Neuronal stem cell (in vitro differentiated cells): ENCODE measurements at regions not wholly inside any gene's neighbourhood (a gene's known extent, or its start where the extent isn't known, plus 50 kb on each side); places are given as distances from the start of the nearest gene placed in this dataset.

ENCODE experiments used
- DNase-seq: peaks from one replicate; pipeline ENCODE4 v3.0.0-alpha.2; 2013; ENCODE audit warnings: low spot score
- H2AFZ ChIP-seq: one replicate; pipeline ENCODE4 v1.6.1; 2013; ENCODE audit warnings: mild to moderate bottlenecking, low read length, inconsistent platforms
- H2AK5ac ChIP-seq: 2 replicates; pipeline ENCODE4 v1.6.1; 2013; ENCODE audit warnings: low read depth, mild to moderate bottlenecking, inconsistent platforms, low read length, moderate library complexity, mixed read lengths
- H2BK120ac ChIP-seq: 2 replicates; pipeline ENCODE4 v1.6.1; 2013; ENCODE audit warnings: low read depth, mild to moderate bottlenecking, inconsistent platforms, low read length, moderate library complexity, mixed read lengths
- H2BK12ac ChIP-seq: one replicate; pipeline ENCODE4 v1.6.1; 2013; ENCODE audit warnings: low read length, inconsistent platforms
- H2BK15ac ChIP-seq: 2 replicates; pipeline ENCODE4 v1.6.1; 2013; ENCODE audit warnings: mild to moderate bottlenecking, low read length, inconsistent platforms, mixed read lengths
- H2BK5ac ChIP-seq: one replicate; pipeline ENCODE4 v1.6.1; 2013; ENCODE audit warnings: inconsistent platforms, mild to moderate bottlenecking, low read length, moderate library complexity
- H3K14ac ChIP-seq: one replicate; pipeline ENCODE4 v1.6.1; 2013; ENCODE audit warnings: low read length, inconsistent platforms
- H3K18ac ChIP-seq: 2 replicates; pipeline ENCODE4 v1.6.1; 2013; ENCODE audit warnings: low read length, inconsistent platforms
- H3K23ac ChIP-seq: 2 replicates; pipeline ENCODE4 v1.6.1; 2013; ENCODE audit warnings: low read depth, mild to moderate bottlenecking, mixed read lengths, low read length, inconsistent platforms; ENCODE audit not compliant: poor library complexity
- H3K27ac ChIP-seq: replicated peaks from 3 replicates; pipeline ENCODE4 v1.5.1; 2013; ENCODE audit warnings: low read length, inconsistent platforms
- H3K27me3 ChIP-seq, 3 experiments: 2 replicates each; pipeline ENCODE4 v1.6.1; 2013; ENCODE audit warnings: low read length in 3 of 3, mild to moderate bottlenecking in 2 of 3, inconsistent platforms in 1 of 3, low read depth in 1 of 3, mixed read lengths in 1 of 3, moderate library complexity in 1 of 3; ENCODE audit not compliant: control insufficient read depth in 3 of 3, insufficient read depth in 3 of 3
- H3K36me3 ChIP-seq, 2 donors: replicated peaks in 1 of 2; 2 replicates each; pipeline ENCODE4 v1.6.1; 2013; ENCODE audit warnings: low read length in 2 of 2; ENCODE audit not compliant: control insufficient read depth in 2 of 2, insufficient read depth in 2 of 2
- H3K4ac ChIP-seq: 2 replicates; pipeline ENCODE4 v1.6.1; 2013; ENCODE audit warnings: inconsistent platforms, mild to moderate bottlenecking, low read length, moderate library complexity
- H3K4me1 ChIP-seq, 2 donors: 1 replicate in 1 of 2; 2 replicates in 1 of 2; pipeline ENCODE4 v1.6.1; 2013; ENCODE audit warnings: low read length in 2 of 2, low read depth in 1 of 2; ENCODE audit not compliant: control insufficient read depth in 2 of 2, insufficient read depth in 1 of 2
- H3K4me2 ChIP-seq: one replicate; pipeline ENCODE4 v1.6.1; 2013; ENCODE audit warnings: mild to moderate bottlenecking, low read length, inconsistent platforms; ENCODE audit not compliant: insufficient read depth, poor library complexity, severe bottlenecking
- H3K4me3 ChIP-seq, 2 donors: 2 replicates each; pipeline ENCODE4 v1.5.1; 2013; ENCODE audit warnings: low read length in 2 of 2, mild to moderate bottlenecking in 2 of 2, inconsistent platforms in 1 of 2, moderate library complexity in 1 of 2
- H3K79me1 ChIP-seq: one replicate; pipeline ENCODE4 v1.6.1; 2013; ENCODE audit warnings: low read depth, mild to moderate bottlenecking, inconsistent platforms, low read length, moderate library complexity
- H3K9ac ChIP-seq: one replicate; pipeline ENCODE4 v1.6.1; 2013; ENCODE audit warnings: mild to moderate bottlenecking, low read depth, low read length, inconsistent platforms; ENCODE audit not compliant: poor library complexity
- H3K9me3 ChIP-seq, 2 donors: replicated peaks in 1 of 2; 2 replicates each; pipeline versions ENCODE3 to v1.6.1; 2013; ENCODE audit warnings: low read length in 2 of 2, mild to moderate bottlenecking in 2 of 2, inconsistent platforms in 1 of 2, low read depth in 1 of 2, mixed read lengths in 1 of 2, moderate library complexity in 1 of 2; ENCODE audit not compliant: control insufficient read depth in 2 of 2, insufficient read depth in 1 of 2
- H4K8ac ChIP-seq: one replicate; pipeline ENCODE4 v1.6.1; 2013; ENCODE audit warnings: low read depth, mild to moderate bottlenecking, inconsistent platforms, low read length, moderate library complexity
- H4K91ac ChIP-seq: one replicate; pipeline ENCODE4 v1.6.1; 2013; ENCODE audit warnings: low read length, low read depth, mild to moderate bottlenecking, inconsistent platforms; ENCODE audit not compliant: poor library complexity
- WGBS, 2 donors: extraction: QIAGEN DNeasy Blood & Tissue Kit; methylation state at CpG; one replicate each; pipeline ENCODE4 v1.1.7; 2013; ENCODE audit warnings: missing lambda C conversion rate in 2 of 2, mixed read lengths in 1 of 2; ENCODE audit not compliant: insufficient read length in 2 of 2, insufficient replicate concordance in 1 of 2; ENCODE audit errors: extremely low coverage in 2 of 2; 5-methylcytosine and 5-hydroxymethylcytosine counted together

DNA sequence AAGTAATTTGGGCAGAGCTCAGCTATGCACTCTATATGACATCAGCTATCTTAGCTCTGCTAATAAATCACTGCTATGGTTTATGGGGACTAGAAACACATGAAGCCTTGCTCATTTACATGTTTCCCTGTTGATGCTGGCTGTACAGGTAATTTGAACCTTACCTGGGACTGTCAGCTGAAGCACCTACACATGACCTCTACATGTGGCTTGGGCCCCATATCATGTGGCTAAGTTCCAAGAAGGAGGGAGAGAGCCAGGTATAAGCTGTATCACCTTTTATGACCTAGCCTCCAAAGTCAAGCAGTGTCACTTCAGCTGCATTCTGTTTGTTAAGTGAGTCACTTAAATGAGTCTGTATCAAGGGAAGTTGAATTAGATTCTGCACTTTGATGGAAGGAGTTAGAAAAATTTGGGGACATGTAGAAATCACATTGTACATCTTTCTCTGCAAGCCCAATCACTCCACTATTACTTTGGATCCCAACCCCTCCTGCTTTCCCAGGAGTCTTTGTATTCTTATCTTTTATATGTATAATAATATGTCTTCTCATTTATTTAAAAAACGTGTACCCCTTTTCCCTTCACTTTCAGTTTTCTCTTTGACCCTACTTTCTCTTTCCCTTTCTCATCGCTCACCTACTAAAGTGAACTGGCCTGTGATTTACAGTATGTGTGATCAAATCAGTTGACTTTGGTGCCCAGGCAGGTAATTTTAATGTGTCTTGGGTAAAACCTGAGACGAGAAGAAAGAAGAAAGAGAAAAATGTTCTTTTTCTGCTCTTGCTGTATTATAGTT is 53.4 kb upstream of the PRKACB start:
- peaks cover 5% of the 10 kb centered on the region for H3K79me1 ChIP-seq
- no peak overlapping the region for H3K14ac ChIP-seq
- H2AK5ac ChIP-seq = no peak overlapping the region
- H4K8ac ChIP-seq = no peak overlapping the region
- no peak overlapping the region for H3K27ac ChIP-seq
- H2BK15ac ChIP-seq = no peak overlapping the region
- no peak overlapping the region for H2BK120ac ChIP-seq
- no peaks in the 10 kb centered on the region for H3K4me1 ChIP-seq
- peaks cover 2 to 9% of the 10 kb centered on the region in 2 donors for H3K36me3 ChIP-seq
- WGBS, 2 donors = no CpG with 5 or more reads among the region's 3 CpGs
- H3K18ac ChIP-seq = no peak overlapping the region
- H3K9me3 ChIP-seq = peaks cover 0 to 9% of the 10 kb centered on the region in 2 donors
- no peak overlapping the region for H3K4me2 ChIP-seq
- DNase-seq = no peak
- no peak overlapping the region for H3K4me3 ChIP-seq
- H3K27me3 ChIP-seq = no peaks in the 10 kb centered on the region
- no peak overlapping the region for H4K91ac ChIP-seq
- H3K9ac ChIP-seq = no peak overlapping the region
- H2AFZ ChIP-seq = no peak overlapping the region
- H2BK5ac ChIP-seq = no peak overlapping the region
- no peak overlapping the region for H3K4ac ChIP-seq
- H3K23ac ChIP-seq = no peak overlapping the region
- H2BK12ac ChIP-seq = no peak overlapping the region

DNA sequence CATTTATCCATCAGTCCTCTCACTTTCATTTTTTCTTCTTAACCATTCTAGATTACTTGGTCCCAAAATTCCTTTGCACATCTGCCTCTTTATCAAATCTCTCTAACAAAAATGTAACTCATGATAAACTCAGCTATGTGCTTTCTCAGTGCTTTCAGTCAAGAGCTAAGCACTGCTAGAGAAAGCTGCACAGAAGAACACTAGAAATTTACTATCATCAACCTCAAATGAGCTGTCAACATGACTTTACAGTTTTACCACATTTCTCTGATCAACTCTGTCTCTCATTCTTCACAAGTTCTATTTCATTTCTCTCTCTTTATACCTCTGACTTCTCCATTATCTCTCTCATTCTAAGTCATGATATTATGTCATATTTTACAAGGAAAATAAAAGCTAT is 54.2 kb upstream of the PRKACB start:
- Histone ChIP-seq H3K4me1 (no peaks in the 10 kb centered on the region), H3K9ac (no peak overlapping the region), H3K23ac (no peak overlapping the region), H3K9me3 (peaks cover 0 to 1% of the 10 kb centered on the region in 2 donors), H3K79me1 (peaks cover 5% of the 10 kb centered on the region), H2BK120ac (no peak overlapping the region), H3K18ac (no peak overlapping the region), H3K4me3 (no peak overlapping the region), H3K4me2 (no peak overlapping the region), H2AK5ac (no peak overlapping the region), H2BK12ac (no peak overlapping the region), H2BK15ac (no peak overlapping the region), H2BK5ac (no peak overlapping the region), H3K36me3 (peaks cover 2 to 11% of the 10 kb centered on the region in 2 donors), H3K14ac (no peak overlapping the region), H3K27ac (no peak overlapping the region), H2AFZ (no peak overlapping the region), H4K8ac (no peak overlapping the region), H3K4ac (no peak overlapping the region), H4K91ac (no peak overlapping the region), H3K27me3 (no peaks in the 10 kb centered on the region)
- DNase-seq = no peak

DNA sequence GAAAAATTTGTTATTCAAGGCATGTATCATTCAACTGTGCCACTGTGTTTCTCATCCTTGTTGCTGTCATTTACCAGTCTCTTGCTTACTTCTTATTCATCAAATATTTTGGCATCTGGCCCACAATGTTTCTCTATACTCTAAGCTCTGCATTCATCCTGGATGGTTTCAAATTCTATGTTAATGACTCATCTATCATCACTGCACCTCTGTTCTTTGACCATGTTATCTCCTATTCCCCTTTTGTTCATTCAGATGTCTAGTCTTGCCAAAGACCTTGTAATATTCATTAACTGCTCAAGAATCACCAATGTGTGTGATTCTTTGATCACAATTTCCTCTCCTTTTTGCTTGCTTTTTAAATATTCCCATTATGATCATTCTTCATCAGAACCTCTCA is 54.6 kb upstream of the PRKACB start:
- Histone ChIP-seq H3K9me3 (no peaks in the 10 kb centered on the region), H3K14ac (no peak overlapping the region), H2AK5ac (no peak overlapping the region), H3K4me1 (no peaks in the 10 kb centered on the region), H3K9ac (no peak overlapping the region), H3K27me3 (no peaks in the 10 kb centered on the region), H4K8ac (no peak overlapping the region), H3K23ac (no peak overlapping the region), H3K36me3 (peaks cover 2 to 11% of the 10 kb centered on the region in 2 donors), H2BK5ac (no peak overlapping the region), H3K4me2 (no peak overlapping the region), H2AFZ (no peak overlapping the region), H3K79me1 (peaks cover 8% of the 10 kb centered on the region), H2BK12ac (no peak overlapping the region), H3K4me3 (no peak overlapping the region), H4K91ac (no peak overlapping the region), H3K4ac (no peak overlapping the region), H2BK120ac (no peak overlapping the region), H2BK15ac (no peak overlapping the region), H3K18ac (no peak overlapping the region), H3K27ac (no peak overlapping the region)
- DNase-seq = no peak

DNA sequence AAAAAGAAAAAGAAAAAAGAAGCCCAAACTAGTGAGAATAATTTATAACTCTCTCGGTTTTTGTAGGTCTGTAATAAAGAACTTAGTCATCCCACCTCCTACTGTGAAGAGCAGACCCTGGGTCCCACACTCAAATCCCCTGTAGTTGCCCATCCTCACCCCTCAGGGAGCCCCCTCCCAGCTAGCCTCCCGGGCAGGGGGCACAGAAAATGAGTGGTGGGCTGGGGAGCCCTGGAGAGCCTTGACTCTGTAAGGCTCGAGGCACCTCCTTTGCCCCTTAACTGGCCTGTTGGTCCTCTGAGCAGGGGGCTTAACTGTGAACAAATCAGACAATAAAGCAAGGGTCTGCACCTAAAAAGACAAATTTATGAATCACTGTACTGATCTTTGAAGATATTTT is 57.5 kb upstream of the PRKACB start:
- H4K91ac ChIP-seq = no peak overlapping the region
- no CpG with 5 or more reads among the region's 3 CpGs for WGBS, 2 donors
- H3K14ac ChIP-seq = no peak overlapping the region
- no peak overlapping the region for H3K18ac ChIP-seq
- H3K9ac ChIP-seq = no peak overlapping the region
- H3K23ac ChIP-seq = no peak overlapping the region
- H2AK5ac ChIP-seq = no peak overlapping the region
- no peak overlapping the region for H2AFZ ChIP-seq
- H3K4me3 ChIP-seq = no peak overlapping the region
- no peak overlapping the region for H4K8ac ChIP-seq
- H3K4me2 ChIP-seq = no peak overlapping the region
- DNase-seq = no peak
- no peak overlapping the region for H2BK12ac ChIP-seq
- peaks cover 8% of the 10 kb centered on the region for H3K79me1 ChIP-seq
- H3K36me3 ChIP-seq = peaks cover 2 to 9% of the 10 kb centered on the region in 2 donors
- H3K4me1 ChIP-seq = no peaks in the 10 kb centered on the region
- no peak overlapping the region for H2BK5ac ChIP-seq
- no peaks in the 10 kb centered on the region for H3K9me3 ChIP-seq
- no peak overlapping the region for H2BK120ac ChIP-seq
- H3K4ac ChIP-seq = no peak overlapping the region
- no peaks in the 10 kb centered on the region for H3K27me3 ChIP-seq
- H2BK15ac ChIP-seq = no peak overlapping the region
- no peak overlapping the region for H3K27ac ChIP-seq
